C4-2B (cell line): ENCODE measurements at regions not wholly inside any gene's neighbourhood (a gene's known extent, or its start where the extent isn't known, plus 50 kb on each side); places are given as distances from the start of the nearest gene placed in this dataset.

Source experiments
- ZFX ChIP-seq: fragments of 450-650 bp; IDR thresholded peaks from 2 replicates; pipeline ENCODE4 v1.6.1; 2017
- TF ChIP-seq, protein P1 (sequence below): fragments of 450-650 bp; conservative IDR thresholded peaks from 2 replicates; pipeline ENCODE4 v1.5.1; 2017; ENCODE audit warnings: mild to moderate bottlenecking

DNA sequence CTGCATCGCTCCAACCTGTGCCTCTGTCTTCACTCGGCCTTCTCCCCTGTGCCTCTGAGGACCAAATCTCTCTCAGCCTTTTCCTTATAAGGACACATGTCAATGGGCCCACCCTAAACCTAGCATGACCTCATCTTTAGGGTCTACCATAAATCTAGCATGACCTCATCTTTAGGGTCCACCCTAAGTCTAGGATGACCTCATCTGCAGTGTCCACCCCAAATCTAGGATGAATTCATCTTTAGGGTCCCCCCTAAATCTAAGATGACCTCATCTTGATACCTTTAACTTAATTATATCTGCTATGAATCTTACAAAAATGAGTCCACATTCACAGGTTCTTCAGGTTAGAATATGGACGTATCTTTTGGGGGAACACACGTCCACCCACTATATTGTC is 131.1 kb upstream of the RPL38 start:
- TF ChIP-seq, protein P1, sequence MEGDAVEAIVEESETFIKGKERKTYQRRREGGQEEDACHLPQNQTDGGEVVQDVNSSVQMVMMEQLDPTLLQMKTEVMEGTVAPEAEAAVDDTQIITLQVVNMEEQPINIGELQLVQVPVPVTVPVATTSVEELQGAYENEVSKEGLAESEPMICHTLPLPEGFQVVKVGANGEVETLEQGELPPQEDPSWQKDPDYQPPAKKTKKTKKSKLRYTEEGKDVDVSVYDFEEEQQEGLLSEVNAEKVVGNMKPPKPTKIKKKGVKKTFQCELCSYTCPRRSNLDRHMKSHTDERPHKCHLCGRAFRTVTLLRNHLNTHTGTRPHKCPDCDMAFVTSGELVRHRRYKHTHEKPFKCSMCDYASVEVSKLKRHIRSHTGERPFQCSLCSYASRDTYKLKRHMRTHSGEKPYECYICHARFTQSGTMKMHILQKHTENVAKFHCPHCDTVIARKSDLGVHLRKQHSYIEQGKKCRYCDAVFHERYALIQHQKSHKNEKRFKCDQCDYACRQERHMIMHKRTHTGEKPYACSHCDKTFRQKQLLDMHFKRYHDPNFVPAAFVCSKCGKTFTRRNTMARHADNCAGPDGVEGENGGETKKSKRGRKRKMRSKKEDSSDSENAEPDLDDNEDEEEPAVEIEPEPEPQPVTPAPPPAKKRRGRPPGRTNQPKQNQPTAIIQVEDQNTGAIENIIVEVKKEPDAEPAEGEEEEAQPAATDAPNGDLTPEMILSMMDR, result no peak
- TF ChIP-seq ZFX, result no peak
